Erythroblast (primary cell): ENCODE measurements at regions not wholly inside any gene's neighbourhood (a gene's known extent, or its start where the extent isn't known, plus 50 kb on each side); places are given as distances from the start of the nearest gene placed in this dataset.

Source experiments
- GATA1 ChIP-seq: IDR thresholded peaks from 2 replicates; pipeline ENCODE4 v1.6.1; 2011; ENCODE audit warnings: low read depth, mild to moderate bottlenecking, control low read depth, low read length, moderate library complexity
- POLR2A ChIP-seq: IDR thresholded peaks from 2 replicates; pipeline ENCODE4 v1.6.1; 2011; ENCODE audit warnings: mild to moderate bottlenecking, low read length

DNA sequence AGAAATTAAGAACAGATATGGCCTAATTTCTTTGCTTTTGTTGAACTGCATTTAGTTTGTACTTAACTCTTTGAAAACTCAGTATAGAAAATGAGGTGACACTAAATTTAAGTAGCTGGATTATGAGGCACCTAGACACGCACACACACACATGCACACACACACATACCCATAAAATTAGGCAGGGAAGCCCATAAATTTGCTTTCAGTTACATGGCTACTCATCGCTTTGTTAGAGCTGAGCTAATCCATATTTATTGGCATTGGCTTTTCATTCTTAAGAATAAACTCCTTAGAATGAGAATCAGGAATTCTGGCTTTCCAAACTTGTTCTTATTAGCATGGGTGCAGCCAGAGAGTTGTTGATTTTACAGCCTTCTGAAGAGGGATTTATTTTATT lies 61.7 kb upstream of the MBNL2 start:
- no peak for TF ChIP-seq POLR2A
- TF ChIP-seq GATA1 = no peak
